ENCODE measurements at regions not wholly inside any gene's neighbourhood (a gene's known extent, or its start where the extent isn't known, plus 50 kb on each side); places are given as distances from the start of the nearest gene placed in this dataset.

GRCh38 chr6:101230866-101231265 lies 162.6 kb upstream of the GRIK2 start:
- Histone ChIP-seq H3K4me3 (ENCODE audit: insufficient read length, low read depth) (no peak overlapping the region), H3K9ac (ENCODE audit: insufficient read length, low read depth) (no peak overlapping the region), H3K4me1 (ENCODE audit: insufficient read depth, insufficient read length) (peaks cover 2% of the 10 kb centered on the region), H3K36me3 (ENCODE audit: insufficient read depth, insufficient read length, low read length) (no peaks in the 10 kb centered on the region), H3K27me3 (ENCODE audit: insufficient read depth, insufficient read length) (no peaks in the 10 kb centered on the region), H3K9me3 (ENCODE audit: insufficient read depth, low read length) (no peaks in the 10 kb centered on the region)
- TF ChIP-seq YY1 (IDR thresholded peaks at IDR 0.05; ENCODE audit: insufficient read depth, insufficient read length): no peak
- TF ChIP-seq ZNF274 (IDR thresholded peaks at IDR 0.05; ENCODE audit: low read depth, low read length): no peak
- TF ChIP-seq SUZ12 (IDR thresholded peaks at IDR 0.05; ENCODE audit: extremely low read depth, insufficient read depth, insufficient read length): no peak
- no peak for DNase-seq (ENCODE audit: low read depth, low spot score)

- H3K4me1 ChIP-seq (ENCODE audit: insufficient read depth, insufficient read length): peaks cover under 1% of the 10 kb centered on the region
- no peak for DNase-seq (ENCODE audit: low read depth, low spot score)
- H3K27me3 ChIP-seq (ENCODE audit: insufficient read depth, insufficient read length): no peaks in the 10 kb centered on the region
- no peak for TF ChIP-seq YY1 (IDR thresholded peaks at IDR 0.05; ENCODE audit: insufficient read depth, insufficient read length)
- TF ChIP-seq SUZ12 (IDR thresholded peaks at IDR 0.05; ENCODE audit: extremely low read depth, insufficient read depth, insufficient read length): no peak
- TF ChIP-seq ZNF274 (IDR thresholded peaks at IDR 0.05; ENCODE audit: low read depth, low read length): no peak
- H3K36me3 ChIP-seq (ENCODE audit: insufficient read depth, insufficient read length, low read length): no peaks in the 10 kb centered on the region
- no peak overlapping the region for H3K9ac ChIP-seq (ENCODE audit: insufficient read length, low read depth)
- no peaks in the 10 kb centered on the region for H3K9me3 ChIP-seq (ENCODE audit: insufficient read depth, low read length)
- no peak overlapping the region for H3K4me3 ChIP-seq (ENCODE audit: insufficient read length, low read depth)
These were observed 161.8 kb upstream of the GRIK2 start for GRCh38 chr6:101231606-101232235.

GRCh38 chr6:101232961-101233360 lies 160.5 kb upstream of the GRIK2 start:
- no peak for DNase-seq (ENCODE audit: low read depth, low spot score)
- Histone ChIP-seq H3K4me3 (ENCODE audit: insufficient read length, low read depth) (no peak overlapping the region), H3K9ac (ENCODE audit: insufficient read length, low read depth) (no peak overlapping the region), H3K27me3 (ENCODE audit: insufficient read depth, insufficient read length) (no peaks in the 10 kb centered on the region), H3K9me3 (ENCODE audit: insufficient read depth, low read length) (no peaks in the 10 kb centered on the region), H3K4me1 (ENCODE audit: insufficient read depth, insufficient read length) (no peaks in the 10 kb centered on the region), H3K36me3 (ENCODE audit: insufficient read depth, insufficient read length, low read length) (no peaks in the 10 kb centered on the region)
- no peak for TF ChIP-seq SUZ12 (IDR thresholded peaks at IDR 0.05; ENCODE audit: extremely low read depth, insufficient read depth, insufficient read length)
- no peak for TF ChIP-seq YY1 (IDR thresholded peaks at IDR 0.05; ENCODE audit: insufficient read depth, insufficient read length)
- TF ChIP-seq ZNF274 (IDR thresholded peaks at IDR 0.05; ENCODE audit: low read depth, low read length): no peak

GRCh38 chr6:101236709-101237108 lies 156.8 kb upstream of the GRIK2 start:
- TF ChIP-seq YY1 (IDR thresholded peaks at IDR 0.05; ENCODE audit: insufficient read depth, insufficient read length) (no peak), SUZ12 (IDR thresholded peaks at IDR 0.05; ENCODE audit: extremely low read depth, insufficient read depth, insufficient read length) (no peak), ZNF274 (IDR thresholded peaks at IDR 0.05; ENCODE audit: low read depth, low read length) (no peak)
- no peaks in the 10 kb centered on the region for H3K9me3 ChIP-seq (ENCODE audit: insufficient read depth, low read length)
- DNase-seq (ENCODE audit: low read depth, low spot score): no peak

GRCh38 chr6:101241442-101241841 lies 152.1 kb upstream of the GRIK2 start:
- Histone ChIP-seq H3K4me3 (ENCODE audit: insufficient read length, low read depth) (no peak overlapping the region), H3K27me3 (ENCODE audit: insufficient read depth, insufficient read length) (no peaks in the 10 kb centered on the region), H3K9me3 (ENCODE audit: insufficient read depth, low read length) (no peaks in the 10 kb centered on the region), H3K4me1 (ENCODE audit: insufficient read depth, insufficient read length) (no peaks in the 10 kb centered on the region), H3K9ac (ENCODE audit: insufficient read length, low read depth) (no peak overlapping the region), H3K36me3 (ENCODE audit: insufficient read depth, insufficient read length, low read length) (no peaks in the 10 kb centered on the region)
- DNase-seq (ENCODE audit: low read depth, low spot score): no peak
- TF ChIP-seq YY1 (IDR thresholded peaks at IDR 0.05; ENCODE audit: insufficient read depth, insufficient read length) (no peak), SUZ12 (IDR thresholded peaks at IDR 0.05; ENCODE audit: extremely low read depth, insufficient read depth, insufficient read length) (no peak), ZNF274 (IDR thresholded peaks at IDR 0.05; ENCODE audit: low read depth, low read length) (no peak)

More at GRCh38 chr6:101236709-101237108, 156.8 kb upstream of the GRIK2 start:
- Histone ChIP-seq H3K4me1 (ENCODE audit: insufficient read depth, insufficient read length) (no peaks in the 10 kb centered on the region), H3K27me3 (ENCODE audit: insufficient read depth, insufficient read length) (no peaks in the 10 kb centered on the region), H3K9ac (ENCODE audit: insufficient read length, low read depth) (no peak overlapping the region), H3K36me3 (ENCODE audit: insufficient read depth, insufficient read length, low read length) (no peaks in the 10 kb centered on the region), H3K4me3 (ENCODE audit: insufficient read length, low read depth) (no peak overlapping the region)

- DNase-seq (ENCODE audit: low read depth, low spot score): no peak
- H3K27me3 ChIP-seq (ENCODE audit: insufficient read depth, insufficient read length): no peaks in the 10 kb centered on the region
- H3K9me3 ChIP-seq (ENCODE audit: insufficient read depth, low read length): peaks cover 7% of the 10 kb centered on the region; the same call in 1 of the 2 replicates
- TF ChIP-seq YY1 (IDR thresholded peaks at IDR 0.05; ENCODE audit: insufficient read depth, insufficient read length): no peak
- TF ChIP-seq SUZ12 (IDR thresholded peaks at IDR 0.05; ENCODE audit: extremely low read depth, insufficient read depth, insufficient read length): no peak
- no peak for TF ChIP-seq ZNF274 (IDR thresholded peaks at IDR 0.05; ENCODE audit: low read depth, low read length)
- no peaks in the 10 kb centered on the region for H3K36me3 ChIP-seq (ENCODE audit: insufficient read depth, insufficient read length, low read length)
- no peak overlapping the region for H3K4me3 ChIP-seq (ENCODE audit: insufficient read length, low read depth)
- no peaks in the 10 kb centered on the region for H3K4me1 ChIP-seq (ENCODE audit: insufficient read depth, insufficient read length)
- no peak overlapping the region for H3K9ac ChIP-seq (ENCODE audit: insufficient read length, low read depth)
These were observed 144.0 kb upstream of the GRIK2 start for GRCh38 chr6:101249470-101249869.

- Histone ChIP-seq H3K36me3 (ENCODE audit: insufficient read depth, insufficient read length, low read length) (no peaks in the 10 kb centered on the region), H3K4me3 (ENCODE audit: insufficient read length, low read depth) (no peak overlapping the region), H3K9me3 (ENCODE audit: insufficient read depth, low read length) (no peaks in the 10 kb centered on the region), H3K9ac (ENCODE audit: insufficient read length, low read depth) (no peak overlapping the region), H3K27me3 (ENCODE audit: insufficient read depth, insufficient read length) (no peaks in the 10 kb centered on the region), H3K4me1 (ENCODE audit: insufficient read depth, insufficient read length) (no peaks in the 10 kb centered on the region)
- no peak for TF ChIP-seq ZNF274 (IDR thresholded peaks at IDR 0.05; ENCODE audit: low read depth, low read length)
- TF ChIP-seq SUZ12 (IDR thresholded peaks at IDR 0.05; ENCODE audit: extremely low read depth, insufficient read depth, insufficient read length): no peak
- TF ChIP-seq YY1 (IDR thresholded peaks at IDR 0.05; ENCODE audit: insufficient read depth, insufficient read length): no peak
- no peak for DNase-seq (ENCODE audit: low read depth, low spot score)
These were observed 136.3 kb upstream of the GRIK2 start for GRCh38 chr6:101257163-101257562.

All from NT2/D1 (cell line).